ENCODE measurements at regions not wholly inside any gene's neighbourhood (a gene's known extent, or its start where the extent isn't known, plus 50 kb on each side); places are given as distances from the start of the nearest gene placed in this dataset.

GRCh38 chr9:95653246-95653645, 136.5 kb upstream of the PTCH1 start:
- WGBS (ENCODE audit: extremely low coverage, insufficient read length, low lambda C conversion rate) = no CpG with 5 or more reads among the region's 2 CpGs
- H3K18ac ChIP-seq (ENCODE audit: insufficient read length, low read depth, low read length) = no peak overlapping the region
- H3K79me1 ChIP-seq (ENCODE audit: insufficient read depth, low read depth, low read length, poor library complexity, severe bottlenecking) = no peaks in the 10 kb centered on the region

More at GRCh38 chr9:95653246-95653645, 136.5 kb upstream of the PTCH1 start:
- Histone ChIP-seq H3K4me1 (ENCODE audit: insufficient read depth, low read length) (peaks cover 3% of the 10 kb centered on the region; the same call in 1 of the 2 replicates), H3K4ac (ENCODE audit: low read depth, low read length) (no peak overlapping the region), H3K23me2 (ENCODE audit: insufficient read length, low read depth, low read length, poor library complexity, severe bottlenecking) (no peaks in the 10 kb centered on the region), H2AK5ac (ENCODE audit: insufficient read length, low read length) (no peak overlapping the region), H2BK15ac (ENCODE audit: low read depth, low read length) (no peak overlapping the region), H3K23ac (ENCODE audit: insufficient read length, low read depth, low read length) (no peak overlapping the region), H3K14ac (ENCODE audit: insufficient read depth, low read length) (no peak overlapping the region), H2BK20ac (ENCODE audit: low read depth, low read length, poor library complexity, severe bottlenecking) (no peak overlapping the region), H4K5ac (ENCODE audit: insufficient read length, low read depth, low read length) (no peak overlapping the region), H3K9ac (ENCODE audit: extremely low read depth, insufficient read length, low read length) (no peak overlapping the region), H3K79me2 (ENCODE audit: insufficient read depth, low read length) (no peaks in the 10 kb centered on the region), H4K91ac (ENCODE audit: insufficient read length, low read depth, low read length) (no peak overlapping the region), H3K9me3 (ENCODE audit: control insufficient read depth, low read depth, low read length) (no peaks in the 10 kb centered on the region), H2BK12ac (ENCODE audit: insufficient read length, low read depth, low read length) (no peak overlapping the region), H3T11ph (ENCODE audit: low read length) (no peak overlapping the region), H3K56ac (ENCODE audit: insufficient read length, low read depth, low read length) (no peak overlapping the region), H3K4me2 (ENCODE audit: insufficient read depth, insufficient read length, low read length) (no peak overlapping the region), H4K20me1 (ENCODE audit: control insufficient read depth, insufficient read depth, insufficient read length) (no peaks in the 10 kb centered on the region), H3K27ac (ENCODE audit: insufficient read length, low read depth, low read length) (no peak overlapping the region), H2BK5ac (ENCODE audit: insufficient read length, low read length) (no peak overlapping the region), H4K8ac (replicated peaks; ENCODE audit: insufficient read length, low read depth, low read length) (no peak overlapping the region), H3K27me3 (ENCODE audit: insufficient read depth, low read length) (no peaks in the 10 kb centered on the region), H2BK120ac (ENCODE audit: low read depth, low read length, poor library complexity, severe bottlenecking) (no peak overlapping the region), H2AFZ (ENCODE audit: low read length) (no peak overlapping the region)
- Mint-ChIP-seq H3K27me3 (ENCODE audit: low read depth) (peaks cover 1% of the 10 kb centered on the region; the same call in 1 of the 2 replicates), H3K9me3 (peaks cover 10 to 12% of the 10 kb centered on the region in 2 experiments; a peak in 2 of 5 replicates), H3K4me3 (no peak overlapping the region), H3K36me3 (ENCODE audit: insufficient read depth in 1 of 3, low read depth in 3 of 3) (peaks cover 0 to 7% (median 0%) of the 10 kb centered on the region in 3 experiments; a peak in 2 of 7 replicates), H3K27ac (no peak overlapping the region), H3K4me1 (peaks cover 4% of the 10 kb centered on the region in 2 experiments)
- TF ChIP-seq, protein P1, sequence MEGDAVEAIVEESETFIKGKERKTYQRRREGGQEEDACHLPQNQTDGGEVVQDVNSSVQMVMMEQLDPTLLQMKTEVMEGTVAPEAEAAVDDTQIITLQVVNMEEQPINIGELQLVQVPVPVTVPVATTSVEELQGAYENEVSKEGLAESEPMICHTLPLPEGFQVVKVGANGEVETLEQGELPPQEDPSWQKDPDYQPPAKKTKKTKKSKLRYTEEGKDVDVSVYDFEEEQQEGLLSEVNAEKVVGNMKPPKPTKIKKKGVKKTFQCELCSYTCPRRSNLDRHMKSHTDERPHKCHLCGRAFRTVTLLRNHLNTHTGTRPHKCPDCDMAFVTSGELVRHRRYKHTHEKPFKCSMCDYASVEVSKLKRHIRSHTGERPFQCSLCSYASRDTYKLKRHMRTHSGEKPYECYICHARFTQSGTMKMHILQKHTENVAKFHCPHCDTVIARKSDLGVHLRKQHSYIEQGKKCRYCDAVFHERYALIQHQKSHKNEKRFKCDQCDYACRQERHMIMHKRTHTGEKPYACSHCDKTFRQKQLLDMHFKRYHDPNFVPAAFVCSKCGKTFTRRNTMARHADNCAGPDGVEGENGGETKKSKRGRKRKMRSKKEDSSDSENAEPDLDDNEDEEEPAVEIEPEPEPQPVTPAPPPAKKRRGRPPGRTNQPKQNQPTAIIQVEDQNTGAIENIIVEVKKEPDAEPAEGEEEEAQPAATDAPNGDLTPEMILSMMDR (conservative IDR thresholded peaks at IDR 0.05) = no peak
- DNase-seq = no peak

Data from H9 (cell line).